B cell (primary cell): ENCODE measurements at regions not wholly inside any gene's neighbourhood (a gene's known extent, or its start where the extent isn't known, plus 50 kb on each side); places are given as distances from the start of the nearest gene placed in this dataset.

Source experiments
- ATAC-seq: fragments of 200-7000 bp; cut with Tn5 transposase; one replicate; pipeline ENCODE4 v1.10.0; 2021; ENCODE audit warnings: low read depth, mild to moderate bottlenecking, moderate number of reproducible peaks, moderate library complexity
- CTCF ChIA-PET: fragments of 350-600 bp; sonication (Branson Sonifier 250); formaldehyde crosslinking; loops from one replicate; lab custom pipeline; 2021; ENCODE audit warnings: antibody characterized with exemption, inconsistent platforms; lab: Charles Lee
- POLR2A ChIA-PET: fragments of 350-600 bp; sonication (Branson Sonifier 250); formaldehyde crosslinking; loops from one replicate; lab custom pipeline; 2021; ENCODE audit warnings: antibody characterized with exemption; lab: Charles Lee
- DNase-seq: peaks from one replicate; pipeline ENCODE4 v3.0.0; 2013
- H2AFZ ChIP-seq: 2 replicates; pipeline ENCODE4 v1.6.1; 2012; ENCODE audit warnings: mild to moderate bottlenecking, low read depth, low read length; ENCODE audit not compliant: insufficient read depth, poor library complexity, severe bottlenecking
- H3K27ac ChIP-seq, 2 donors: 1 replicate in 1 of 2; 2 replicates in 1 of 2; pipeline ENCODE4 v1.5.1; 2012 to 2013; ENCODE audit warnings: low read length in 2 of 2, mild to moderate bottlenecking in 2 of 2, moderate library complexity in 1 of 2
- H3K27me3 ChIP-seq, 4 experiments: fragments of 200-600 bp in 1 of 4; sonication (generic) in 1 of 4; replicated peaks in 1 of 4; 1 replicate in 2 of 4; 2 replicates in 2 of 4; pipeline versions ENCODE4 v1.6.1 to v1.7.0; 2013 to 2016; ENCODE audit warnings: low read length in 3 of 4, mild to moderate bottlenecking in 2 of 4, mixed read lengths in 1 of 4, moderate library complexity in 1 of 4; ENCODE audit not compliant: insufficient read depth in 4 of 4, control insufficient read depth in 3 of 4; ENCODE audit errors: control extremely low read depth in 1 of 4
- H3K36me3 ChIP-seq, 2 experiments: replicated peaks in 1 of 2; 1 replicate in 1 of 2; 2 replicates in 1 of 2; pipeline versions ENCODE4 v1.6.1 to v1.7.1; 2013; ENCODE audit warnings: low read length in 1 of 2; ENCODE audit not compliant: insufficient read depth in 2 of 2, control insufficient read depth in 1 of 2; ENCODE audit errors: control extremely low read depth in 1 of 2, extremely low read depth in 1 of 2
- H3K4me1 ChIP-seq, 2 donors: fragments of 200-600 bp in 1 of 2; sonication (generic) in 1 of 2; 1 replicate in 1 of 2; 2 replicates in 1 of 2; pipeline versions ENCODE4 v1.5.1 to v1.6.1; 2013 to 2017; ENCODE audit warnings: low read length in 2 of 2; ENCODE audit not compliant: control insufficient read depth in 2 of 2, insufficient read depth in 2 of 2
- H3K4me2 ChIP-seq: replicated peaks from 2 replicates; pipeline ENCODE3; 2012; ENCODE audit warnings: mild to moderate bottlenecking, low read depth, low read length; ENCODE audit not compliant: poor library complexity, severe bottlenecking
- H3K4me3 ChIP-seq, 5 experiments: fragments of 200-600 bp in 1 of 5; sonication (generic) in 1 of 5; 1 replicate in 3 of 5; 2 replicates in 2 of 5; pipeline versions ENCODE4 v1.5.1 to v1.7.0; 2011 to 2016; ENCODE audit warnings: low read length in 4 of 5, mild to moderate bottlenecking in 4 of 5, low read depth in 2 of 5, control low read depth in 1 of 5, moderate library complexity in 1 of 5; ENCODE audit not compliant: insufficient read depth in 1 of 5; ENCODE audit errors: control extremely low read depth in 1 of 5, extremely low read depth in 1 of 5
- H3K79me2 ChIP-seq: fragments of 200-600 bp; sonication (generic); one replicate; pipeline ENCODE4 v1.6.0; 2016; ENCODE audit warnings: low read length; ENCODE audit not compliant: control insufficient read depth, insufficient read depth
- H3K9ac ChIP-seq: fragments of 200-600 bp; sonication (generic); 2 replicates; pipeline ENCODE4 v1.6.1; 2017; ENCODE audit warnings: mild to moderate bottlenecking, low read length, moderate library complexity
- H3K9me3 ChIP-seq, 3 donors: one replicate each; pipeline versions ENCODE4 v1.6.1 to v1.7.1; 2013; ENCODE audit warnings: low read length in 2 of 3; ENCODE audit not compliant: control insufficient read depth in 2 of 3, insufficient read depth in 1 of 3; ENCODE audit errors: control extremely low read depth in 1 of 3
- H4K20me1 ChIP-seq: 2 replicates; pipeline ENCODE4 v1.6.0; 2012; ENCODE audit warnings: mild to moderate bottlenecking, low read length; ENCODE audit not compliant: insufficient read depth, control insufficient read depth, poor library complexity, severe bottlenecking
- H3K27ac Mint-ChIP-seq: one replicate; pipeline ENCODE4 v1.8.0; 2021; ENCODE audit warnings: mixed read lengths
- H3K27me3 Mint-ChIP-seq: one replicate; pipeline ENCODE4 v1.8.0; 2021; ENCODE audit warnings: mixed read lengths
- H3K4me1 Mint-ChIP-seq: one replicate; pipeline ENCODE4 v1.8.0; 2021; ENCODE audit warnings: mixed read lengths
- H3K4me3 Mint-ChIP-seq: one replicate; pipeline ENCODE4 v1.8.0; 2021; ENCODE audit warnings: mixed read lengths
- H3K9me3 Mint-ChIP-seq: one replicate; pipeline ENCODE4 v1.8.0; 2022; ENCODE audit warnings: mixed read lengths; ENCODE audit not compliant: insufficient read depth
- CTCF ChIP-seq: fragments of 200-600 bp; IDR thresholded peaks from one replicate; pipeline ENCODE4 v1.8.0; 2022; ENCODE audit warnings: antibody characterized with exemption, mild to moderate bottlenecking
- EZH2 ChIP-seq: IDR thresholded peaks from 2 replicates; pipeline ENCODE4 v1.6.1; 2012; ENCODE audit warnings: borderline replicate concordance, low read depth, mild to moderate bottlenecking, moderate library complexity, low read length; ENCODE audit not compliant: insufficient read depth, poor library complexity, severe bottlenecking
- WGBS: methylation state at CpG from one replicate; pipeline ENCODE4 v1.1.5; 2013; ENCODE audit warnings: missing lambda C conversion rate; ENCODE audit not compliant: insufficient coverage; 5-methylcytosine and 5-hydroxymethylcytosine counted together
- intact Hi-C: fragments of 100-400 bp; cut with micrococcal nuclease; formaldehyde crosslinking; loops from one replicate; pipeline ENCODE4 v1.10.0; 2022

GRCh38 chr14:46091819-46092218, 559.8 kb downstream of the RPL10L start:
- Histone ChIP-seq H3K9ac (no peak overlapping the region), H3K27me3 (no peaks in the 10 kb centered on the region), H2AFZ (no peak overlapping the region), H3K36me3 (no peaks in the 10 kb centered on the region), H4K20me1 (no peaks in the 10 kb centered on the region), H3K4me2 (no peak overlapping the region), H3K79me2 (no peaks in the 10 kb centered on the region), H3K4me1 (no peaks in the 10 kb centered on the region), H3K4me3 (no peak overlapping the region), H3K9me3 (peaks cover 0 to 1% (median 0%) of the 10 kb centered on the region in 3 donors), H3K27ac (no peak overlapping the region)
- WGBS: no CpG with 5 or more reads among the region's 3 CpGs
- Mint-ChIP-seq H3K4me3 (no peak overlapping the region), H3K27me3 (no peaks in the 10 kb centered on the region), H3K27ac (no peak overlapping the region), H3K4me1 (no peaks in the 10 kb centered on the region), H3K9me3 (peaks cover under 1% of the 10 kb centered on the region)
- ATAC-seq: no peak
- DNase-seq: no peak
- ChIA-PET POLR2A (no interaction called here), CTCF (no interaction called here)
- no peak for TF ChIP-seq CTCF
- TF ChIP-seq EZH2: no peak
- intact Hi-C loops: no loop called here

GRCh38 chr14:46087604-46088003, 564.0 kb downstream of the RPL10L start:
- Histone ChIP-seq H4K20me1 (no peaks in the 10 kb centered on the region), H3K36me3 (no peaks in the 10 kb centered on the region), H3K9me3 (peaks cover 0 to 4% (median 1%) of the 10 kb centered on the region in 3 donors), H3K27me3 (no peaks in the 10 kb centered on the region), H3K4me1 (no peaks in the 10 kb centered on the region), H3K9ac (no peak overlapping the region), H3K4me2 (no peak overlapping the region), H3K4me3 (no peak overlapping the region), H3K79me2 (no peaks in the 10 kb centered on the region), H3K27ac (no peak overlapping the region), H2AFZ (no peak overlapping the region)
- TF ChIP-seq CTCF (no peak), EZH2 (no peak)
- Mint-ChIP-seq H3K27me3 (no peaks in the 10 kb centered on the region), H3K9me3 (peaks cover 3% of the 10 kb centered on the region), H3K4me3 (no peak overlapping the region), H3K4me1 (no peaks in the 10 kb centered on the region), H3K27ac (no peak overlapping the region)
- DNase-seq: no peak
- ChIA-PET POLR2A (no interaction called here), CTCF (no interaction called here)
- no peak for ATAC-seq
- no CpG with 5 or more reads among the region's 2 CpGs for WGBS
- intact Hi-C loops: no loop called here
